ENCODE measurements at regions not wholly inside any gene's neighbourhood (a gene's known extent, or its start where the extent isn't known, plus 50 kb on each side); places are given as distances from the start of the nearest gene placed in this dataset.

DNA sequence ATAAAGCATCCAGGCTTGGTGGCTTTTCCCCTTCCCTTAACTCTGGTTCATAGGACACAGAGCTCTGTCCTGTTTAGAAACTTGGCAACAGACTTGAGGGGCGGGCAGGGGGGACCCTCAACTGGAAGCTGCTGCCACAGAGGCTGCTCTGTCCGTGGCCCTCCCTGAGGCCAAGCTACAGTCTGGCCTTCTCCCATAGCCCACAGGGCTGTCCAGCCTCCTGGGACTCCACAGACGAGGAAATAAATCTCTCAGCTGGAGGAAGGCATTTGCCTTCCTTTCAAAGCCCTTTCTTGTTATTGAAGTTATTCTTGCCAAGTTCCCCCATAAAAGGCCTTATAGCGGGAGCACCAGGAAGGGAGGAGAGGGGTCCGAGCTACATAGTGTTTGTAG is 248.8 kb upstream of the TPM1 start:
- DNase-seq (ENCODE audit: low spot score) = no peak
- Histone ChIP-seq H3K27me3 (ENCODE audit: control insufficient read depth in 3 of 3, insufficient read depth in 3 of 3, low read depth in 1 of 3, low read length in 3 of 3) (no peaks in the 10 kb centered on the region), H3K4me2 (ENCODE audit: insufficient read depth, low read length, poor library complexity, severe bottlenecking) (no peak overlapping the region), H3K18ac (ENCODE audit: low read length) (peak overlapping the region; percentile 77), H2BK12ac (ENCODE audit: low read length) (no peak overlapping the region), H3K79me1 (ENCODE audit: low read depth, low read length) (no peaks in the 10 kb centered on the region), H4K8ac (ENCODE audit: low read depth, low read length) (no peak overlapping the region), H2BK120ac (ENCODE audit: low read depth, low read length) (no peak overlapping the region), H2AK5ac (ENCODE audit: low read depth, low read length) (peak overlapping the region; percentile 48), H3K23ac (ENCODE audit: low read depth, low read length, poor library complexity) (no peak overlapping the region), H3K9ac (ENCODE audit: low read depth, low read length, poor library complexity) (peak overlapping the region; percentile 5), H2BK15ac (ENCODE audit: low read length) (no peak overlapping the region), H3K9me3 (replicated peaks in 1 of 2; ENCODE audit: control insufficient read depth in 2 of 2, insufficient read depth in 1 of 2, low read depth in 1 of 2, low read length in 2 of 2) (no peaks in the 10 kb centered on the region), H3K4ac (ENCODE audit: low read length) (no peak overlapping the region), H3K27ac (replicated peaks; ENCODE audit: low read length) (no peak overlapping the region), H3K14ac (ENCODE audit: low read length) (no peak overlapping the region), H3K4me1 (ENCODE audit: control insufficient read depth in 2 of 2, insufficient read depth in 1 of 2, low read depth in 1 of 2, low read length in 2 of 2) (peaks cover 0 to 24% of the 10 kb centered on the region in 2 donors), H3K36me3 (replicated peaks in 1 of 2; ENCODE audit: control insufficient read depth in 2 of 2, insufficient read depth in 2 of 2, low read length in 2 of 2) (no peaks in the 10 kb centered on the region), H3K4me3 (ENCODE audit: low read length in 2 of 2) (no peak overlapping the region), H2BK5ac (ENCODE audit: low read length) (no peak overlapping the region), H2AFZ (ENCODE audit: low read length) (no peak overlapping the region), H4K91ac (ENCODE audit: low read depth, low read length, poor library complexity) (no peak overlapping the region)
- no CpG with 5 or more reads among the region's 5 CpGs for WGBS, 2 donors (ENCODE audit: extremely low coverage in 2 of 2, insufficient read length in 2 of 2, insufficient replicate concordance in 1 of 2)

DNA sequence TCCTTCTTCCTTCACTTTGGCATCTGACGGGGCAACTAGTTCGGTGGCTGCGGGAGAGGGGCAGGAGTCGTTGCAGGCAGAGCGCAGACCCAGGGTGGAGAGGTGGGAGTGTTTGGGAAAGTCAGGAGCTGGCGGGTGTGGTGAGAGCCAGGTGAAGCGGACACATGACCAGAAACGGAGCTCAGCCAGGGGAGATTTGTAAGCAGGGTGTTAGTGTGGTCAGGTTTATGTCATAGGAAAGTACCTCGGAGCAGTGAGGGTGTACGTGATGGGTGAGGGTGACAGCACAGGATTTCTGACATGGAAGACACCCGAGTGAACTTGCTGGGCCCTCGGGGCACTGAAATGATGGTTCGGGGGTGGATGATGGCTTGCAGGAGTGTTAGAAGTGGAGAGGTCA is 247.4 kb upstream of the TPM1 start:
- Histone ChIP-seq H3K9me3 (replicated peaks in 1 of 2; ENCODE audit: control insufficient read depth in 2 of 2, insufficient read depth in 1 of 2, low read depth in 1 of 2, low read length in 2 of 2) (no peaks in the 10 kb centered on the region), H3K4ac (ENCODE audit: low read length) (peak overlapping the region; percentile 12), H3K27me3 (ENCODE audit: control insufficient read depth in 3 of 3, insufficient read depth in 3 of 3, low read depth in 1 of 3, low read length in 3 of 3) (no peaks in the 10 kb centered on the region), H3K18ac (ENCODE audit: low read length) (peak overlapping the region; percentile 46), H2BK5ac (ENCODE audit: low read length) (no peak overlapping the region), H3K23ac (ENCODE audit: low read depth, low read length, poor library complexity) (no peak overlapping the region), H3K4me3 (ENCODE audit: low read length in 2 of 2) (no peak overlapping the region), H3K36me3 (replicated peaks in 1 of 2; ENCODE audit: control insufficient read depth in 2 of 2, insufficient read depth in 2 of 2, low read length in 2 of 2) (no peaks in the 10 kb centered on the region), H2BK120ac (ENCODE audit: low read depth, low read length) (no peak overlapping the region), H2AK5ac (ENCODE audit: low read depth, low read length) (peak overlapping the region; percentile 2), H3K9ac (ENCODE audit: low read depth, low read length, poor library complexity) (no peak overlapping the region), H3K27ac (replicated peaks; ENCODE audit: low read length) (no peak overlapping the region), H2BK15ac (ENCODE audit: low read length) (no peak overlapping the region), H4K91ac (ENCODE audit: low read depth, low read length, poor library complexity) (no peak overlapping the region), H2BK12ac (ENCODE audit: low read length) (no peak overlapping the region), H3K14ac (ENCODE audit: low read length) (no peak overlapping the region), H4K8ac (ENCODE audit: low read depth, low read length) (no peak overlapping the region), H3K4me2 (ENCODE audit: insufficient read depth, low read length, poor library complexity, severe bottlenecking) (no peak overlapping the region), H3K4me1 (ENCODE audit: control insufficient read depth in 2 of 2, insufficient read depth in 1 of 2, low read depth in 1 of 2, low read length in 2 of 2) (peaks cover 0 to 24% of the 10 kb centered on the region in 2 donors), H3K79me1 (ENCODE audit: low read depth, low read length) (no peaks in the 10 kb centered on the region), H2AFZ (ENCODE audit: low read length) (no peak overlapping the region)
- DNase-seq (ENCODE audit: low spot score) = no peak
- WGBS, 2 donors (ENCODE audit: extremely low coverage in 2 of 2, insufficient read length in 2 of 2, insufficient replicate concordance in 1 of 2) = no CpG with 5 or more reads among the region's 13 CpGs

DNA sequence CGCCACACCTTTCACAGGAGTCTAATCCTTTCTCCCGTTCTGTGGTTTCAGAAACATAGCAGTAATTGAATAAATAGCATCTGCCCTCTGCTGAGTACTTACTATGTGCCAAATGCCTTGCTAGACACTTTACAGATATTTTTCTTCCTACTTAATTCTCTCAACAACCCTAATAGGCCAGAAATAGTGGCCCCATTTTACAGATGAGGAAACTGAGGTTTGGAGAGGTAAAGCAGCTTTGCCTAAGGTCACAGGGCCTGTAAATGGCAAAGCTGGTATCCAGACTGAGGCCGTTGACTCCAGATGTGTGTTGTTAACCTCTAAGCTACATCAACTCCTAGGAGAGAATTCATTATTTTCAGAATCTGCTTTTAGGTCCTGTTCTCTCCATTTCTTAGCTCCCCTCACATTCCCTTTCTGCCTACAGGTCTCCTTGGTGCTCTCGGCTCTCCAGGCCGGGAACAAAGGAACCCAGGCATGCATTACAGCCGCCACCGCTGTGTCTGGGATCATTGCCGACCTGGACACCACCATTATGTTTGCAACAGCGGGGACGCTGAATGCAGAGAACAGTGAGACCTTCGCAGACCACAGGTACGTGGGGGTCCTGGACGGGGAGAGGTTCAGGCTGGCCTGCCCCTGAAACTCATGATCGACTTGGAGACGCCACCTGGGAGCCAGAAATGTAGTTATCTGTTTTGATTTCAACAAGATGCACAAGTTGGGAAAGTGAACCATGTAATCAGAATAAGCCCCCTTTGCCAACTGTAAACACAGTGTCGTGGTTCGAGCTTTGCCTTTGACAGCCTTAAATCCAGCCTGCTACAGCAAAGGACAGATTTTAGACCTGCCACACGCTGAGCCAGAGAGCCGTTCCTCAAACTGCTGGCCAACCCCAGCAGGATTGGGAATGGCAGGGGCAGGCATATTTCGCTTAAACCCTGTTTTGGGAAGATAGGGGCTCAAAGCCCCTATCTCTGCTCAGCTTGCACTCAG is 246.5 kb upstream of the TPM1 start:
- Histone ChIP-seq H4K8ac (ENCODE audit: low read depth, low read length) (no peak overlapping the region), H3K79me1 (ENCODE audit: low read depth, low read length) (no peaks in the 10 kb centered on the region), H2AFZ (ENCODE audit: low read length) (no peak overlapping the region), H3K27ac (replicated peaks; ENCODE audit: low read length) (no peak overlapping the region), H3K14ac (ENCODE audit: low read length) (no peak overlapping the region), H3K4me2 (ENCODE audit: insufficient read depth, low read length, poor library complexity, severe bottlenecking) (no peak overlapping the region), H2BK5ac (ENCODE audit: low read length) (no peak overlapping the region), H2BK120ac (ENCODE audit: low read depth, low read length) (no peak overlapping the region), H4K91ac (ENCODE audit: low read depth, low read length, poor library complexity) (no peak overlapping the region), H3K4me1 (ENCODE audit: control insufficient read depth in 2 of 2, insufficient read depth in 1 of 2, low read depth in 1 of 2, low read length in 2 of 2) (peaks cover 0 to 24% of the 10 kb centered on the region in 2 donors), H3K4ac (ENCODE audit: low read length) (no peak overlapping the region), H3K18ac (ENCODE audit: low read length) (peak overlapping the region; percentile 34), H2AK5ac (ENCODE audit: low read depth, low read length) (no peak overlapping the region), H3K4me3 (ENCODE audit: low read length in 2 of 2) (no peak overlapping the region), H3K27me3 (ENCODE audit: control insufficient read depth in 3 of 3, insufficient read depth in 3 of 3, low read depth in 1 of 3, low read length in 3 of 3) (no peaks in the 10 kb centered on the region), H3K23ac (ENCODE audit: low read depth, low read length, poor library complexity) (no peak overlapping the region), H3K9ac (ENCODE audit: low read depth, low read length, poor library complexity) (no peak overlapping the region), H2BK15ac (ENCODE audit: low read length) (no peak overlapping the region), H3K9me3 (replicated peaks in 1 of 2; ENCODE audit: control insufficient read depth in 2 of 2, insufficient read depth in 1 of 2, low read depth in 1 of 2, low read length in 2 of 2) (no peaks in the 10 kb centered on the region), H3K36me3 (replicated peaks in 1 of 2; ENCODE audit: control insufficient read depth in 2 of 2, insufficient read depth in 2 of 2, low read length in 2 of 2) (peaks cover 0 to 6% of the 10 kb centered on the region in 2 donors), H2BK12ac (ENCODE audit: low read length) (no peak overlapping the region)
- WGBS, 2 donors (ENCODE audit: extremely low coverage in 2 of 2, insufficient read length in 2 of 2, insufficient replicate concordance in 1 of 2) = no CpG with 5 or more reads among the region's 20 CpGs
- DNase-seq (ENCODE audit: low spot score) = no peak

DNA sequence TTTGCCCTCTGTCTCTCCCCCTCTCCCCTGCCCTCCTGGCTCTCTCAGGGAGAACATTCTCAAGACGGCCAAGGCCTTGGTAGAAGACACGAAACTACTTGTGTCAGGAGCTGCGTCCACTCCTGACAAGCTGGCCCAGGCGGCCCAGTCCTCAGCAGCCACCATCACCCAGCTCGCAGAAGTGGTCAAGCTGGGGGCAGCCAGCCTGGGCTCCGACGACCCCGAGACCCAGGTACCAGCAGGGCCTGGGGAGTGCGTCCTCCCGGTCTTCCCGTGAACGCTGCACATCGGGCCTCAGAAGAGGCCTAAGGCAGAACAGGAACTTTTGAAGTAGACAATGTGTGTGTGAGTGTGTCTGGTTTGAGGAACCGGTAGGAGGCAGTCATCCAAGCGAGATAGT is 245.4 kb upstream of the TPM1 start:
- Histone ChIP-seq H3K79me1 (ENCODE audit: low read depth, low read length) (no peaks in the 10 kb centered on the region), H3K36me3 (replicated peaks in 1 of 2; ENCODE audit: control insufficient read depth in 2 of 2, insufficient read depth in 2 of 2, low read length in 2 of 2) (peaks cover 0 to 6% of the 10 kb centered on the region in 2 donors)

More for the DNA sequence above, 245.4 kb upstream of the TPM1 start:
- Histone ChIP-seq H3K18ac (ENCODE audit: low read length) (peak overlapping the region; percentile 86), H3K4me1 (ENCODE audit: control insufficient read depth in 2 of 2, insufficient read depth in 1 of 2, low read depth in 1 of 2, low read length in 2 of 2) (peaks cover 0 to 24% of the 10 kb centered on the region in 2 donors), H3K9me3 (replicated peaks in 1 of 2; ENCODE audit: control insufficient read depth in 2 of 2, insufficient read depth in 1 of 2, low read depth in 1 of 2, low read length in 2 of 2) (no peaks in the 10 kb centered on the region), H3K9ac (ENCODE audit: low read depth, low read length, poor library complexity) (no peak overlapping the region), H3K14ac (ENCODE audit: low read length) (peak overlapping the region; percentile 14), H2BK5ac (ENCODE audit: low read length) (peak overlapping the region; percentile 43), H3K23ac (ENCODE audit: low read depth, low read length, poor library complexity) (peak overlapping the region; percentile 22), H3K4me2 (ENCODE audit: insufficient read depth, low read length, poor library complexity, severe bottlenecking) (no peak overlapping the region), H4K8ac (ENCODE audit: low read depth, low read length) (no peak overlapping the region), H4K91ac (ENCODE audit: low read depth, low read length, poor library complexity) (no peak overlapping the region), H2BK15ac (ENCODE audit: low read length) (peak overlapping the region; percentile 63), H3K4ac (ENCODE audit: low read length) (no peak overlapping the region), H2AFZ (ENCODE audit: low read length) (no peak overlapping the region), H2AK5ac (ENCODE audit: low read depth, low read length) (peak overlapping the region; percentile 36), H3K4me3 (ENCODE audit: low read length in 2 of 2) (no peak overlapping the region), H2BK120ac (ENCODE audit: low read depth, low read length) (no peak overlapping the region), H3K27ac (replicated peaks; ENCODE audit: low read length) (no peak overlapping the region), H2BK12ac (ENCODE audit: low read length) (peak overlapping the region; percentile 52), H3K27me3 (ENCODE audit: control insufficient read depth in 3 of 3, insufficient read depth in 3 of 3, low read depth in 1 of 3, low read length in 3 of 3) (no peaks in the 10 kb centered on the region)
- DNase-seq (ENCODE audit: low spot score) = no peak
- whole genome bisulfite sequencing, 2 donors (ENCODE audit: extremely low coverage in 2 of 2, insufficient read length in 2 of 2, insufficient replicate concordance in 1 of 2) = no CpG with 5 or more reads among the region's 15 CpGs
